ENCODE measurements at regions not wholly inside any gene's neighbourhood (a gene's known extent, or its start where the extent isn't known, plus 50 kb on each side); places are given as distances from the start of the nearest gene placed in this dataset.

DNA sequence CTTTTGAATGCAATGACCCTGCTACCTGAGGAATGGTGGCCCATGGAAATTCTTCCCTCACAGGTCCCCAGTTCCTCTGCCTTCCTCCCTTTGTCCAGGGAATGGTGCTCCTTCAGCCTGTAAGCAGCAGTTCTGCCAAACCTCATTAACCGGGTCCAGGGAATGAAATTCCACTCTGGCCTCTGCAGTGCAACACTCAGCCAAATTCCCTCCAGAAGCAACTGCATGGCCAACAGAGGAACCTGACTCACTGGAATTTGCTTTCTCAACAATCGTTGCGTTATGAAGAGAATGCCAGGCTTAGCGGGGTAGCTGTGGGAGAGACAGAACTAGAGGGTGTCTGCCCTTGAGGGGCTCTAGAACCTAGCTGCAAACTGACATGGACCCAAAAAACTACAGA, 449.4 kb upstream of the PROK2 start:
- intact Hi-C loops (cut with micrococcal nuclease; ENCODE audit: unreplicated experiment) = no loop called here
- in situ Hi-C loops (cut with HindIII; ENCODE audit: low pct_unique_long_range_greater_than_20kb, low sequenced_read_pairs) = no loop called here
- DNase-seq (ENCODE audit: low read depth, low spot score) = no peak
- no peak for ATAC-seq
- H3K9me3 ChIP-seq (ENCODE audit: control insufficient read depth, insufficient read depth, low read depth, low read length) = no peaks in the 10 kb centered on the region
- no peaks in the 10 kb centered on the region for H3K27me3 ChIP-seq (ENCODE audit: control insufficient read depth, insufficient read depth, low read length)
- POLR2A ChIA-PET = no interaction called here
- CTCF ChIA-PET = no interaction called here
- H3K4me1 ChIP-seq (ENCODE audit: control insufficient read depth, insufficient read depth, low read length) = no peaks in the 10 kb centered on the region
- H3K36me3 ChIP-seq (ENCODE audit: control insufficient read depth, insufficient read depth, low read length) = no peaks in the 10 kb centered on the region
- no TSS peak for BruUV-seq (replicated peaks)
- no peak overlapping the region for H3K27ac ChIP-seq (ENCODE audit: low read length)
- TF ChIP-seq POLR2AphosphoS5 (IDR thresholded peaks at IDR 0.05; ENCODE audit: low read depth, low read length) = no peak
- no peak for TF ChIP-seq TCF7L2 (IDR thresholded peaks at IDR 0.05; ENCODE audit: low read depth, low read length)
- TF ChIP-seq, protein P1, sequence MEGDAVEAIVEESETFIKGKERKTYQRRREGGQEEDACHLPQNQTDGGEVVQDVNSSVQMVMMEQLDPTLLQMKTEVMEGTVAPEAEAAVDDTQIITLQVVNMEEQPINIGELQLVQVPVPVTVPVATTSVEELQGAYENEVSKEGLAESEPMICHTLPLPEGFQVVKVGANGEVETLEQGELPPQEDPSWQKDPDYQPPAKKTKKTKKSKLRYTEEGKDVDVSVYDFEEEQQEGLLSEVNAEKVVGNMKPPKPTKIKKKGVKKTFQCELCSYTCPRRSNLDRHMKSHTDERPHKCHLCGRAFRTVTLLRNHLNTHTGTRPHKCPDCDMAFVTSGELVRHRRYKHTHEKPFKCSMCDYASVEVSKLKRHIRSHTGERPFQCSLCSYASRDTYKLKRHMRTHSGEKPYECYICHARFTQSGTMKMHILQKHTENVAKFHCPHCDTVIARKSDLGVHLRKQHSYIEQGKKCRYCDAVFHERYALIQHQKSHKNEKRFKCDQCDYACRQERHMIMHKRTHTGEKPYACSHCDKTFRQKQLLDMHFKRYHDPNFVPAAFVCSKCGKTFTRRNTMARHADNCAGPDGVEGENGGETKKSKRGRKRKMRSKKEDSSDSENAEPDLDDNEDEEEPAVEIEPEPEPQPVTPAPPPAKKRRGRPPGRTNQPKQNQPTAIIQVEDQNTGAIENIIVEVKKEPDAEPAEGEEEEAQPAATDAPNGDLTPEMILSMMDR (IDR thresholded peaks at IDR 0.05) = no peak
- no peak for TF ChIP-seq SIN3A (IDR thresholded peaks at IDR 0.05; ENCODE audit: borderline replicate concordance, insufficient read depth, low read depth, low read length)
- TF ChIP-seq, protein P2, sequence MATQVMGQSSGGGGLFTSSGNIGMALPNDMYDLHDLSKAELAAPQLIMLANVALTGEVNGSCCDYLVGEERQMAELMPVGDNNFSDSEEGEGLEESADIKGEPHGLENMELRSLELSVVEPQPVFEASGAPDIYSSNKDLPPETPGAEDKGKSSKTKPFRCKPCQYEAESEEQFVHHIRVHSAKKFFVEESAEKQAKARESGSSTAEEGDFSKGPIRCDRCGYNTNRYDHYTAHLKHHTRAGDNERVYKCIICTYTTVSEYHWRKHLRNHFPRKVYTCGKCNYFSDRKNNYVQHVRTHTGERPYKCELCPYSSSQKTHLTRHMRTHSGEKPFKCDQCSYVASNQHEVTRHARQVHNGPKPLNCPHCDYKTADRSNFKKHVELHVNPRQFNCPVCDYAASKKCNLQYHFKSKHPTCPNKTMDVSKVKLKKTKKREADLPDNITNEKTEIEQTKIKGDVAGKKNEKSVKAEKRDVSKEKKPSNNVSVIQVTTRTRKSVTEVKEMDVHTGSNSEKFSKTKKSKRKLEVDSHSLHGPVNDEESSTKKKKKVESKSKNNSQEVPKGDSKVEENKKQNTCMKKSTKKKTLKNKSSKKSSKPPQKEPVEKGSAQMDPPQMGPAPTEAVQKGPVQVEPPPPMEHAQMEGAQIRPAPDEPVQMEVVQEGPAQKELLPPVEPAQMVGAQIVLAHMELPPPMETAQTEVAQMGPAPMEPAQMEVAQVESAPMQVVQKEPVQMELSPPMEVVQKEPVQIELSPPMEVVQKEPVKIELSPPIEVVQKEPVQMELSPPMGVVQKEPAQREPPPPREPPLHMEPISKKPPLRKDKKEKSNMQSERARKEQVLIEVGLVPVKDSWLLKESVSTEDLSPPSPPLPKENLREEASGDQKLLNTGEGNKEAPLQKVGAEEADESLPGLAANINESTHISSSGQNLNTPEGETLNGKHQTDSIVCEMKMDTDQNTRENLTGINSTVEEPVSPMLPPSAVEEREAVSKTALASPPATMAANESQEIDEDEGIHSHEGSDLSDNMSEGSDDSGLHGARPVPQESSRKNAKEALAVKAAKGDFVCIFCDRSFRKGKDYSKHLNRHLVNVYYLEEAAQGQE (IDR thresholded peaks at IDR 0.05; ENCODE audit: insufficient read depth in 1 of 2, low read depth in 2 of 2, low read length in 1 of 2) = no peak
- H3K4me3 ChIP-seq (ENCODE audit: low read depth in 2 of 2, low read length in 2 of 2) = no peak overlapping the region

DNA sequence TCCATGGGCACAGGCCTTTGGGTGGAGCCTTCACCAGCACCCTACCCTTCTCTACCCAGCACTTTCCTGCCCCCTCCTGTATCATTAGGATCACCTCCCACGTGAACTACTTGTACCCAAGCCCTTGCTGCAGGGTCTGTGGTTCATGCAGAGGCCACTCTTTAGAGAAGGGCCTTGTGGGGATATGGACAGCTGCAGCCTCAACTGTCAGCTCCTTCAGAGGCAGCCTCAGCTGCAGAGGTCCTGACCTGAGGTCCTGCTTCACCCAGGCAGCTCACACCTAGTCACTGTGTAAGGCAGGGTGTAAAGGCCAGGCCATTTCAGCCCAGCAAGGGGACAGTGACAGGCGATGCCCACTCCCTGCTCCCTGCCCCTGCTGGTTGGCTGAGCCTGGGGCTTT, 448.6 kb upstream of the PROK2 start:
- DNase-seq (ENCODE audit: low read depth, low spot score) = no peak
- TF ChIP-seq, protein P2 (IDR thresholded peaks at IDR 0.05; ENCODE audit: insufficient read depth in 1 of 2, low read depth in 2 of 2, low read length in 1 of 2) = no peak
- no peak for TF ChIP-seq TCF7L2 (IDR thresholded peaks at IDR 0.05; ENCODE audit: low read depth, low read length)
- TF ChIP-seq SIN3A (IDR thresholded peaks at IDR 0.05; ENCODE audit: borderline replicate concordance, insufficient read depth, low read depth, low read length) = no peak
- TF ChIP-seq, protein P1 (IDR thresholded peaks at IDR 0.05) = no peak
- TF ChIP-seq POLR2AphosphoS5 (IDR thresholded peaks at IDR 0.05; ENCODE audit: low read depth, low read length) = no peak
- H3K27me3 ChIP-seq (ENCODE audit: control insufficient read depth, insufficient read depth, low read length) = no peaks in the 10 kb centered on the region
- intact Hi-C loops (cut with micrococcal nuclease; ENCODE audit: unreplicated experiment) = no loop called here
- H3K27ac ChIP-seq (ENCODE audit: low read length) = no peak overlapping the region
- CTCF ChIA-PET = no interaction called here
- H3K9me3 ChIP-seq (ENCODE audit: control insufficient read depth, insufficient read depth, low read depth, low read length) = no peaks in the 10 kb centered on the region
- no peaks in the 10 kb centered on the region for H3K36me3 ChIP-seq (ENCODE audit: control insufficient read depth, insufficient read depth, low read length)
- no peak for ATAC-seq
- no peaks in the 10 kb centered on the region for H3K4me1 ChIP-seq (ENCODE audit: control insufficient read depth, insufficient read depth, low read length)
- in situ Hi-C loops (cut with HindIII; ENCODE audit: low pct_unique_long_range_greater_than_20kb, low sequenced_read_pairs) = no loop called here
- BruUV-seq (replicated peaks) = no TSS peak
- POLR2A ChIA-PET = no interaction called here
- H3K4me3 ChIP-seq (ENCODE audit: low read depth in 2 of 2, low read length in 2 of 2) = no peak overlapping the region
